ENCODE measurements at regions not wholly inside any gene's neighbourhood (a gene's known extent, or its start where the extent isn't known, plus 50 kb on each side); places are given as distances from the start of the nearest gene placed in this dataset.
"Not testable (repeated sequence)": the region's sequence is repeated elsewhere in the genome, so short reads cannot be mapped to it uniquely, and the experiment has no call there.

DNA sequence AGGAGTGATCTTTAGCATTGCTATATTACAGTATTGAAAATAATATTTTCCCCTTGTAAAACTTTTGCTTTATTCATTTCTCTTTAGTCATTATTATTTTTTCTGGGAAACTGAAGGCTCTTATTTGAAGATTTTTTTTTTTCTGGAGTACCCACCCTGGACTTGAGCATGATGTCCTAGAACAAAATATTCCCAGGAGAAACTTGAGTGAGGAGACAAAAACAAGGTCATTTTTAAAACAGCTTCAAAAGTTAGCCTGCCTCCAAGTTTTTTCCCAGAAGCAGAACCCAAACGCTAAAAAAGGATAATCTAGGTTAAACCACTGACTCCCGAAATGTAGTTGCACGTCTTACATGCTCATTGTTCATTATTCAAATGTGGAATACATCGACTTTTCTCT lies 160.2 kb upstream of the KCTD3 start:
- Mint-ChIP-seq H3K27ac (ENCODE audit: unreplicated experiment) (no peak overlapping the region), H3K9me3 (ENCODE audit: unreplicated experiment) (no peaks in the 10 kb centered on the region), H3K4me3 (ENCODE audit: unreplicated experiment) (no peak overlapping the region), H3K4me1 (ENCODE audit: low read depth, unreplicated experiment) (no peaks in the 10 kb centered on the region), H3K36me3 (ENCODE audit: unreplicated experiment) (no peaks in the 10 kb centered on the region), H3K27me3 (ENCODE audit: unreplicated experiment) (no peaks in the 10 kb centered on the region)
- no peak for DNase-seq
- TF ChIP-seq, protein P1, sequence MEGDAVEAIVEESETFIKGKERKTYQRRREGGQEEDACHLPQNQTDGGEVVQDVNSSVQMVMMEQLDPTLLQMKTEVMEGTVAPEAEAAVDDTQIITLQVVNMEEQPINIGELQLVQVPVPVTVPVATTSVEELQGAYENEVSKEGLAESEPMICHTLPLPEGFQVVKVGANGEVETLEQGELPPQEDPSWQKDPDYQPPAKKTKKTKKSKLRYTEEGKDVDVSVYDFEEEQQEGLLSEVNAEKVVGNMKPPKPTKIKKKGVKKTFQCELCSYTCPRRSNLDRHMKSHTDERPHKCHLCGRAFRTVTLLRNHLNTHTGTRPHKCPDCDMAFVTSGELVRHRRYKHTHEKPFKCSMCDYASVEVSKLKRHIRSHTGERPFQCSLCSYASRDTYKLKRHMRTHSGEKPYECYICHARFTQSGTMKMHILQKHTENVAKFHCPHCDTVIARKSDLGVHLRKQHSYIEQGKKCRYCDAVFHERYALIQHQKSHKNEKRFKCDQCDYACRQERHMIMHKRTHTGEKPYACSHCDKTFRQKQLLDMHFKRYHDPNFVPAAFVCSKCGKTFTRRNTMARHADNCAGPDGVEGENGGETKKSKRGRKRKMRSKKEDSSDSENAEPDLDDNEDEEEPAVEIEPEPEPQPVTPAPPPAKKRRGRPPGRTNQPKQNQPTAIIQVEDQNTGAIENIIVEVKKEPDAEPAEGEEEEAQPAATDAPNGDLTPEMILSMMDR (IDR thresholded peaks at IDR 0.05; ENCODE audit: partially characterized antibody, unreplicated experiment), result no peak

DNA sequence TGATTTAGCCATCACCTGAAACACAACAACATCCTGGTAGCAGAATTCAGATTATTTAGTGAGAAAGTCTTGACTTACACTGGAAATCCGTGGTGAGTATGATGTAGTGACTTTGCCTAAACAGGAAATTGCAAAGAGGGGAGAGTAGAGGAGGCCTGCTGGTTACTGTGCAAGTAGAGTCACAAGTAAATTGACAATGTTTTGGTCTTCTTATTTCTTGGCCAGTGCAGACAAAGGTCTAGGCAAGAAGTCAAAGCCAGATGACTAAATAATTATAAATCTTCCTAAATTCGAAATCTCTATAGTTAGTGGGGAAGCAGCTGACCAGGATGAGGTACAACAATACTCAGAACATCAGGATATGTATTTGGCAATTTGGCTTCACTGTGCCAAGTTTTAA lies 159.5 kb upstream of the KCTD3 start:
- TF ChIP-seq, protein P1 (IDR thresholded peaks at IDR 0.05; ENCODE audit: partially characterized antibody, unreplicated experiment), result no peak
- no peak overlapping the region for H3K27ac Mint-ChIP-seq (ENCODE audit: unreplicated experiment)
- no peak for DNase-seq
- no peaks in the 10 kb centered on the region for H3K27me3 Mint-ChIP-seq (ENCODE audit: unreplicated experiment)
- H3K4me1 Mint-ChIP-seq (ENCODE audit: low read depth, unreplicated experiment), result no peaks in the 10 kb centered on the region
- no peaks in the 10 kb centered on the region for H3K9me3 Mint-ChIP-seq (ENCODE audit: unreplicated experiment)
- no peak overlapping the region for H3K4me3 Mint-ChIP-seq (ENCODE audit: unreplicated experiment)
- no peaks in the 10 kb centered on the region for H3K36me3 Mint-ChIP-seq (ENCODE audit: unreplicated experiment)

DNA sequence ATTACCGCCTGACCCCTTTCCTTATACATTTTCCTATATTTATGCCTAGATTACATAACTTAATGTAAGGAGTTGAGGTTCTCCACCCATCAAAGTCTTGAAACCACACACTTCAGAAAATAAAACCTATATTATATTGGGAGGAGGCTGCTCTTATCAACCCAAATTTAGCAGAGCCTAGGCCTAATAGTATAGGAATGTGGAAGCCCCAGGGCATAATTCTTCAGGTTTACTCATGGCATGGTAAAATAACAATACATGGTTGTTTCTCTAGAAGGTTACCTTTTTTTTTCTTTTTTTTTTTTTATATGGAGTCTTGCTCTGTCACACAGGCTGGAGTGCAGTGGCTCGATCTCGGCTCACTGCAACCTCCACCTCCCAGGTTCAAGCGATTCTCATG lies 157.6 kb upstream of the KCTD3 start:
- H3K9me3 Mint-ChIP-seq (ENCODE audit: unreplicated experiment); H3K27ac Mint-ChIP-seq (ENCODE audit: unreplicated experiment); H3K27me3 Mint-ChIP-seq (ENCODE audit: unreplicated experiment); H3K4me3 Mint-ChIP-seq (ENCODE audit: unreplicated experiment); H3K36me3 Mint-ChIP-seq (ENCODE audit: unreplicated experiment); DNase-seq; H3K4me1 Mint-ChIP-seq (ENCODE audit: low read depth, unreplicated experiment): not testable (repeated sequence)

DNA sequence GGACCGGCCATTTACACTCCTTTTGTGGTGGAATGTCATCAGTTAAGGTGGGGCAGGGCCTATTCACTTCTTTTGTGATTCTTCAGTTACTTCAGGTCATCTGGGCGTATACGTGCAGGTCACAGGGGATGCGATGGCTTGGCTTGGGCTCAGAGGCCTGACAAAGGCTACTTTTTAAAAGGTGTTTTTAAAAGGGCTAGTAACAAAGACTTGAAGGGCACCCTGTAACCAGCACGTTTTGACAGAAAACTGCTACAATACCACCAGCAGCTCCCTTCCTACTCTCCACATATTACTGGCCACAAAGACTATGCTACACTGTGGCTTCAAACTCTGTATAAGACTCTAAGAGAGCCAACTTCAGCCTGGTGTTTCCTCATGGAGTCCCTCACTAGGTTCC lies 151.6 kb upstream of the KCTD3 start:
- not testable (repeated sequence) for H3K4me1 Mint-ChIP-seq (ENCODE audit: low read depth, unreplicated experiment); H3K27me3 Mint-ChIP-seq (ENCODE audit: unreplicated experiment); H3K27ac Mint-ChIP-seq (ENCODE audit: unreplicated experiment); H3K4me3 Mint-ChIP-seq (ENCODE audit: unreplicated experiment); H3K9me3 Mint-ChIP-seq (ENCODE audit: unreplicated experiment); H3K36me3 Mint-ChIP-seq (ENCODE audit: unreplicated experiment); DNase-seq

DNA sequence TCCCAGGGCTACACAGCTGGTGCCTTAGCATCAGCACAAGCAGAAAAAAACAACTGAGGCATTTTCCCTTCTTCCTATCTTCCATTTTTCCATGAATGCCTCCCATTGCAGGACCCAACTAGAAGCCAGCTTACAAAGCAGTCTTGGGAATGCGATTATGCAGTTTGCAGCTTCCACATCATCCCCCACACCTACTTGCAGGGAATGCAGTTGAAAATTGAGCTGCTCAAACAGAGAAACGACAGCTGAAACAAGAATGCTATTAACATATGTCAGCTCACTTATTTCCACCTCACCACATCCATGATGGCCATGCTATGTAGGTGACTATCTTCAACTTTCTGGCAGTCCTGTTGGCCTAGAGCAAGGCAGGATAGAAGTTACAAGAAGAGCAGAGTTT lies 150.6 kb upstream of the KCTD3 start:
- H3K4me1 Mint-ChIP-seq (ENCODE audit: low read depth, unreplicated experiment), result peaks cover 4% of the 10 kb centered on the region
- H3K36me3 Mint-ChIP-seq (ENCODE audit: unreplicated experiment), result no peaks in the 10 kb centered on the region
- TF ChIP-seq, protein P1 (IDR thresholded peaks at IDR 0.05; ENCODE audit: partially characterized antibody, unreplicated experiment), result no peak
- DNase-seq, result no peak
- H3K4me3 Mint-ChIP-seq (ENCODE audit: unreplicated experiment), result no peak overlapping the region
- no peaks in the 10 kb centered on the region for H3K27me3 Mint-ChIP-seq (ENCODE audit: unreplicated experiment)
- no peak overlapping the region for H3K27ac Mint-ChIP-seq (ENCODE audit: unreplicated experiment)
- H3K9me3 Mint-ChIP-seq (ENCODE audit: unreplicated experiment), result no peaks in the 10 kb centered on the region

DNA sequence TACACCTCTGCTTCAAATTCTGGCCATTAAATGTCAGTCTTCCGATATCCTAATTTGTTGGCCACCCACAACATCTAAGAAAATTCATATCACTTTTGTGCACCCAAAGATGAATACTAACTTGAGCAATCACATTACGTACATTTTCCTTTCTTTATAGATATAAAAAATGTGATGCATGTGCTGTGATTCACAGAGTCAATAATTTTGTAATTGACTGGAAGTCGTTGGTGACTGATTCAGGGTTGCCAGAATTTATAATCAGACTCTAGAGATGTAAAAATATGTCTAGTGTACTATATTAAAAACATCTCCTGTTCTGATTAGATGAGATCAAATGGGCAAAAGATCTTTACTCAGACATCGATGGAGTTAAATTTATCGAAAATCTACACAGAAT lies 150.0 kb upstream of the KCTD3 start:
- DNase-seq, result no peak
- TF ChIP-seq, protein P1 (IDR thresholded peaks at IDR 0.05; ENCODE audit: partially characterized antibody, unreplicated experiment), result no peak
- no peaks in the 10 kb centered on the region for H3K9me3 Mint-ChIP-seq (ENCODE audit: unreplicated experiment)
- H3K27ac Mint-ChIP-seq (ENCODE audit: unreplicated experiment), result no peak overlapping the region
- no peak overlapping the region for H3K4me3 Mint-ChIP-seq (ENCODE audit: unreplicated experiment)
- no peaks in the 10 kb centered on the region for H3K27me3 Mint-ChIP-seq (ENCODE audit: unreplicated experiment)
- H3K36me3 Mint-ChIP-seq (ENCODE audit: unreplicated experiment), result no peaks in the 10 kb centered on the region
- H3K4me1 Mint-ChIP-seq (ENCODE audit: low read depth, unreplicated experiment), result peaks cover 4% of the 10 kb centered on the region
